Upper lobe of left lung (tissue), 6 donors: ENCODE measurements at regions not wholly inside any gene's neighbourhood (a gene's known extent, or its start where the extent isn't known, plus 50 kb on each side); places are given as distances from the start of the nearest gene placed in this dataset.

ENCODE experiments used
- ATAC-seq, 2 donors: fragments of 200-7000 bp; cut with Tn5 transposase; one replicate each; pipeline ENCODE4 v1.9.1; 2022; ENCODE audit warnings: mild to moderate bottlenecking in 2 of 2, moderate library complexity in 2 of 2; ENCODE audit not compliant: low FRiP score in 2 of 2
- DNase-seq, 2 donors: peaks; one replicate each; pipeline ENCODE4 v3.0.0-alpha.2; 2019 to 2020
- H3K27ac ChIP-seq, 4 donors: fragments of 200-600 bp; sonication (generic); one replicate each; pipeline ENCODE4 v1.5.1; 2016 to 2019
- H3K27me3 ChIP-seq, 4 donors: fragments of 200-600 bp; sonication (generic); one replicate each; pipeline ENCODE4 v1.5.1; 2017 to 2019
- H3K36me3 ChIP-seq, 4 donors: fragments of 200-600 bp; sonication (generic); one replicate each; pipeline ENCODE4 v1.5.1; 2016 to 2019
- H3K4me1 ChIP-seq, 4 donors: fragments of 200-600 bp; sonication (generic); one replicate each; pipeline ENCODE4 v1.5.1; 2018 to 2019
- H3K4me3 ChIP-seq, 4 donors: fragments of 200-600 bp; sonication (generic); one replicate each; pipeline ENCODE4 v1.5.1; 2017 to 2019; ENCODE audit warnings: mild to moderate bottlenecking in 2 of 4, moderate library complexity in 1 of 4
- H3K9me3 ChIP-seq, 4 donors: fragments of 200-600 bp; sonication (generic); one replicate each; pipeline ENCODE4 v1.5.1; 2018 to 2019
- EP300 ChIP-seq, 4 donors: sonication (generic); formaldehyde crosslinking; IDR thresholded peaks; one replicate each; pipeline ENCODE4 v1.5.1; 2017; ENCODE audit warnings: antibody characterized with exemption in 4 of 4, control low read depth in 2 of 4
- POLR2A ChIP-seq, 4 donors: fragments of 450-650 bp; IDR thresholded peaks; one replicate each; pipeline ENCODE4 v1.5.1; 2016 to 2017; ENCODE audit warnings: antibody characterized with exemption in 4 of 4, mild to moderate bottlenecking in 2 of 4
- POLR2AphosphoS5 ChIP-seq, 2 donors: sonication (generic); formaldehyde crosslinking; IDR thresholded peaks; one replicate each; pipeline ENCODE4 v1.5.1; 2017; ENCODE audit warnings: antibody characterized with exemption in 2 of 2
- WGBS, 2 donors: methylation state at CpG; one replicate each; pipeline ENCODE4 v1.1.5; 2017 to 2018; 5-methylcytosine and 5-hydroxymethylcytosine counted together
- TF ChIP-seq, protein P1 (sequence below), 6 experiments: fragments of 450-650 bp in 4 of 6; fragments of 200-600 bp in 2 of 6; sonication (generic) in 2 of 6; IDR thresholded peaks; one replicate each; pipeline ENCODE4 v1.5.1; 2016 to 2019; ENCODE audit warnings: antibody characterized with exemption in 6 of 6
- donor health status: DM: no; HTN: no; CAD: no; lungs with moderate emphysema.
- donor health status: DM: no; HTN: yes; CAD: no; lungs with severe emphysema.

DNA sequence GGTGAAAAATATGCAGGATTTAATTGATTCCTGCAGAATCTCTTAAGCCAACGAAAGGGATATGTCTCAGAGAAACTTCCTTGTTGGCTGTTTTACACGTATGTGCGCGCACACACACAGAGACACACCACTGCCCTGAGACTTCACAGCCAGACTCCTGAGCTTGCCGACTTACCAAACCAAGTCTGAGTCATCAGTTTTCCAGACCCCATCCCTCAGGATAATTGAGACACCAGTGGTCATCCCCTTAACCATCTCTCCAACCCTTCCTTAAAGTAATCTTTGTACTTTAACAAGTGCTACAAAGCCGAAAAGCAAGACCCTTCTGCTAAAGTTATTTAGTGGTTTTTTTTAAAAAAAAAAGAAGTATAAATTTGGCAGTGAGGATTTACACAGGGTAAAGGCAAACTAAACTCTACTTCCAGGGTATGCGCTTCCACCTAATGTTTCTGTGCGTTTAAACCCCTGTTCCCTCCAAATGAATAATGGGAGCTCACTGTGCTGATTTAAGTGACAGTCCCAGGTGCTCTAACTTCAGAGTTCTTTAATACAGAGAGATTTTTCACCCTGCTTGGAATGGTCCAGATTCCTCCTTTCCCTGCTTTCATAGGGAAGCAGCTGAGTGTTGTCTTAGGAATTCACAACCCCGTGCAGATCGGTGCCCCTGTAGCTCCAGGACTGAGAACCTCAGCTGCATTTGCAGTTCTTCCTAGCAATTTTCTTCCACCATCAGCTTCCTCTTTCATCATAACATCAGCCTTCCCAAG lies 198.5 kb downstream of the INHBA start:
- DNase-seq (no peak), ATAC-seq (no peak)
- Histone ChIP-seq H3K4me1 (no peaks in the 10 kb centered on the region), H3K9me3 (no peaks in the 10 kb centered on the region), H3K4me3 (no peak overlapping the region), H3K27me3 (no peaks in the 10 kb centered on the region), H3K36me3 (no peaks in the 10 kb centered on the region), H3K27ac (no peak overlapping the region)
- WGBS, 2 donors = 87 to 89% methylated on average over 10 of the region's 10 CpGs
- TF ChIP-seq, protein P1, sequence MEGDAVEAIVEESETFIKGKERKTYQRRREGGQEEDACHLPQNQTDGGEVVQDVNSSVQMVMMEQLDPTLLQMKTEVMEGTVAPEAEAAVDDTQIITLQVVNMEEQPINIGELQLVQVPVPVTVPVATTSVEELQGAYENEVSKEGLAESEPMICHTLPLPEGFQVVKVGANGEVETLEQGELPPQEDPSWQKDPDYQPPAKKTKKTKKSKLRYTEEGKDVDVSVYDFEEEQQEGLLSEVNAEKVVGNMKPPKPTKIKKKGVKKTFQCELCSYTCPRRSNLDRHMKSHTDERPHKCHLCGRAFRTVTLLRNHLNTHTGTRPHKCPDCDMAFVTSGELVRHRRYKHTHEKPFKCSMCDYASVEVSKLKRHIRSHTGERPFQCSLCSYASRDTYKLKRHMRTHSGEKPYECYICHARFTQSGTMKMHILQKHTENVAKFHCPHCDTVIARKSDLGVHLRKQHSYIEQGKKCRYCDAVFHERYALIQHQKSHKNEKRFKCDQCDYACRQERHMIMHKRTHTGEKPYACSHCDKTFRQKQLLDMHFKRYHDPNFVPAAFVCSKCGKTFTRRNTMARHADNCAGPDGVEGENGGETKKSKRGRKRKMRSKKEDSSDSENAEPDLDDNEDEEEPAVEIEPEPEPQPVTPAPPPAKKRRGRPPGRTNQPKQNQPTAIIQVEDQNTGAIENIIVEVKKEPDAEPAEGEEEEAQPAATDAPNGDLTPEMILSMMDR (IDR thresholded peaks at IDR 0.05) = no peak
- TF ChIP-seq EP300 (IDR thresholded peaks at IDR 0.05) = no peak
- TF ChIP-seq POLR2AphosphoS5 (IDR thresholded peaks at IDR 0.05) = no peak
- no peak for TF ChIP-seq POLR2A (IDR thresholded peaks at IDR 0.05)

DNA sequence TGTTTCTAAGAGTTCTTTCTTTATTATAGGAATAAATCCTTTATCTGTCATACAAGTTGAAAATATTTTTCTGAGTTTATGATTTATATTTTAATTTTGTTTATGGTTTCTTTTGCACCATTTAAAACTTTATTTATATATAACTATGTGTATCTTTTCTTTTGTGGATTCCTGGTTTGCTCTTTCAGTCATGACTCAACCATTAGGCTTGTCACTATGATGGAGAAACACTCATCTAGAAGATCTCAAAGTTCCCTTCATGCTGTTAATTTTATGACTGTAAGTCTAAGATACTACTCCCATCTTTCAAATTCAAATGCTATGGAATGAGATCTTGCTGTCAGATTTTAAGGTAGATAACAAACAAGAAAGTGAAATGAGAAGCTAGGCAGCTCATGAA lies 199.5 kb downstream of the INHBA start:
- Histone ChIP-seq H3K9me3 (no peaks in the 10 kb centered on the region), H3K4me1 (no peaks in the 10 kb centered on the region)

DNA sequence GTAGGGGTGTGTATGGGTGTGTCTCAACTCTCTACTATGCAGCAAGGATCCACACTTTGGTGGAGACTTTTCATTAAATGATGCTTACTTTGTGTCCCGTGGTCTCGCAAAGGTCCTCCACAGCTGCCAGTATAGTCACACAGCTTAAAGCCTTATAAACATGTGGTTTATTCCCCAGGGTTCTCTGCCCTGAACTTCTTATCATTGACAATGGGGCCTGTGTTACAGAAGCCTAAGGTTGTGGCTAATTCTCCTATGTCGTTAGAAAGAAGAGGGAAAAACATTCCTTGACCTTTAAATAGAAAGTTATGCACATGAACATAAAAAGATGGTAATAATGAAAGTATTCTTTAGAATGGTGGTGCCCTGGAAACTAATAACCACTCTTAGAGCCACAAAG lies 201.4 kb downstream of the INHBA start:
- H3K27me3 ChIP-seq = no peaks in the 10 kb centered on the region
- no peak overlapping the region for H3K27ac ChIP-seq
- 90 to 95% methylated on average over 3 of the region's 3 CpGs for WGBS, 2 donors
- no peaks in the 10 kb centered on the region for H3K36me3 ChIP-seq
- DNase-seq = no peak
- no peak overlapping the region for H3K4me3 ChIP-seq
- H3K9me3 ChIP-seq = no peaks in the 10 kb centered on the region
- ATAC-seq = no peak
- H3K4me1 ChIP-seq = no peaks in the 10 kb centered on the region
- TF ChIP-seq POLR2A (IDR thresholded peaks at IDR 0.05) = no peak

More for the DNA sequence above, 199.5 kb downstream of the INHBA start:
- H3K27me3 ChIP-seq = no peaks in the 10 kb centered on the region
- H3K36me3 ChIP-seq = no peaks in the 10 kb centered on the region
- TF ChIP-seq, protein P1 (IDR thresholded peaks at IDR 0.05) = no peak
- TF ChIP-seq EP300 (IDR thresholded peaks at IDR 0.05) (no peak), POLR2A (IDR thresholded peaks at IDR 0.05) (no peak), POLR2AphosphoS5 (IDR thresholded peaks at IDR 0.05) (no peak)
- no peak for DNase-seq
- no peak for ATAC-seq
- no peak overlapping the region for H3K4me3 ChIP-seq
- no peak overlapping the region for H3K27ac ChIP-seq

DNA sequence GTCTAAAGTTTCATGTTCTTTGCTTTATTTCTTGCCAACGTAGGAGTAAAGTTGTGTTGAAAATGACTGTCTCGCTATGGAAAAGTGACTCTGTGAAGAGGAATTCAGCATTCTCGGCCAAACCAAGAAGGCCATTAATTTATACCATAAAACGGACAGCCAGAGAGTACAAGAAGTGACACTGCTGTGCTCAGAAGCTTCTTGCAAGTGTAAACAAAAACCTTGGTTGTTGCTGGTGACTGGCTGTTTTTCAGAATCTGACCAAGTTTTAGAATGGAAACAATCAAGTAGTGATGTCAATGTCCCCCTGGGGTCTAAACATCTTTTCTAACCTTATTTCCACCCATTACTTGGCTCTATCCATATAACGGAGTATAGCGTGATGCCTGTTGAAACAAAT lies 201.9 kb downstream of the INHBA start:
- ATAC-seq = no peak
- DNase-seq = no peak
- Histone ChIP-seq H3K27ac (no peak overlapping the region), H3K9me3 (no peaks in the 10 kb centered on the region), H3K36me3 (no peaks in the 10 kb centered on the region), H3K4me1 (no peaks in the 10 kb centered on the region), H3K27me3 (no peaks in the 10 kb centered on the region), H3K4me3 (no peak overlapping the region)
- WGBS, 2 donors = 88 to 92% methylated on average over 6 of the region's 6 CpGs
- TF ChIP-seq EP300 (IDR thresholded peaks at IDR 0.05) (no peak), POLR2A (IDR thresholded peaks at IDR 0.05) (no peak), POLR2AphosphoS5 (IDR thresholded peaks at IDR 0.05) (no peak)
- TF ChIP-seq, protein P1 (IDR thresholded peaks at IDR 0.05) = no peak

DNA sequence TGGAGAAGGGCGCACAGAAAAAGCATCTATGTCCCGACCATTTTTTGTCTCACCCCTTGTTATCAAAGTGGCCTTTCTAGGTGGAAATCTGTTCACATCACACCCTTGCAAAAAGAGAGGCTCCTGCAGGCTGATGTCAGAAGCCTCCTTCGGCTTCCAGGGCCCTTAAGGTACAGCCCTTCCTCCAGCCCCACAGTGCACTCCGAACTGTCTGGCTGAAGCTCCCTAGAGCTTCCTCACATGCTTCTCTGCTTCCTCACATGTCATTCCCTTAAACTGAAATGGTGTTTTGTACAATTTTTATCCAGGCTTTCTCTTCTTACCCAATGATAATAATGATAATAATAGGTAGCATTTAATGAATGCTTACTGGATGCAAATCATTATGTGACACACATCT lies 210.3 kb downstream of the INHBA start:
- Histone ChIP-seq H3K4me3 (no peak overlapping the region), H3K4me1 (no peaks in the 10 kb centered on the region), H3K27me3 (no peaks in the 10 kb centered on the region), H3K36me3 (no peaks in the 10 kb centered on the region), H3K27ac (no peak overlapping the region), H3K9me3 (no peaks in the 10 kb centered on the region)
- WGBS, 2 donors = 57 to 63% methylated on average over 4 of the region's 4 CpGs
- ATAC-seq (no peak), DNase-seq (no peak)
- no peak for TF ChIP-seq EP300 (IDR thresholded peaks at IDR 0.05)
- no peak for TF ChIP-seq POLR2A (IDR thresholded peaks at IDR 0.05)
- TF ChIP-seq POLR2AphosphoS5 (IDR thresholded peaks at IDR 0.05) = no peak

DNA sequence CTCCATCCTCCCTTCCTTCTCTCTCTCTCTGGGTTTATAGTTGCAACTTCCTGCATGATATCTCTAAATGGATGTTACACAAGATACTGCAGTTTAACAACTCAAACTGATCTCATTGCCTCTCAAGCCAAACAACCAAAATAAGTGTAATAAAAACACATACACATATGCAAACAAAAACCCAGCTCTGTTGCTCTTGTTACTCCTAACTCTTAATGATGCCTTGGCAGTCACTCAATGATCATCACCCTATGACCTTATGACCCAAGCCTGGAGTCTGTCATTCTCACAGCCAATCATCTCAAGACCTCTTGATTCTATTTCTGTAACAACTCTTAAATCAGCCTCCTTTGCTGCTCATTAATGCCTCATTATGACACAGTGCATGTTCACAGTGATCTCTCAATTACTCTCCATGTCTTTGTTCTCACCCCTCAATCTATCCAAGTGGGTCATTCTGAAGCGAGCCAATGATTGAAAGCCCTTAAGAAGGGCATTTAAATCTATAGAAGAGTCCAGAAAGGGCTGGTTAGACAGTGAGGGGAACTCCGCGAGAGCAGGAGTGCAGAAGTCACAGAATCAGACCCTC lies 210.9 kb downstream of the INHBA start:
- no peak for TF ChIP-seq POLR2A (IDR thresholded peaks at IDR 0.05)
- no peak for TF ChIP-seq POLR2AphosphoS5 (IDR thresholded peaks at IDR 0.05)
- TF ChIP-seq, protein P1 (IDR thresholded peaks at IDR 0.05) = no peak
- no peak overlapping the region for H3K4me3 ChIP-seq
- DNase-seq = no peak
- H3K36me3 ChIP-seq = no peaks in the 10 kb centered on the region
- ATAC-seq = no peak
- WGBS, 2 donors = 59 to 61% methylated on average over 3 of the region's 3 CpGs
- H3K27ac ChIP-seq = no peak overlapping the region
- no peaks in the 10 kb centered on the region for H3K4me1 ChIP-seq
- H3K27me3 ChIP-seq = no peaks in the 10 kb centered on the region
- H3K9me3 ChIP-seq = no peaks in the 10 kb centered on the region
